Tibial nerve (tissue), 3 donors: ENCODE measurements at regions not wholly inside any gene's neighbourhood (a gene's known extent, or its start where the extent isn't known, plus 50 kb on each side); places are given as distances from the start of the nearest gene placed in this dataset.

Source experiments
- CTCF ChIP-seq, 5 experiments: fragments of 200-600 bp in 3 of 5; fragments of 450-650 bp in 2 of 5; sonication (generic) in 3 of 5; IDR thresholded peaks; one replicate each; pipeline ENCODE4 v1.5.1; 2016 to 2019; ENCODE audit warnings: antibody characterized with exemption in 5 of 5, mild to moderate bottlenecking in 3 of 5, moderate library complexity in 2 of 5
- POLR2A ChIP-seq, 2 donors: fragments of 450-650 bp; IDR thresholded peaks; one replicate each; pipeline ENCODE4 v1.6.1; 2017; ENCODE audit warnings: antibody characterized with exemption in 2 of 2, mild to moderate bottlenecking in 2 of 2, moderate library complexity in 2 of 2

GRCh38 chr7:34263168-34263567, 357.8 kb downstream of the BMPER start:
- TF ChIP-seq CTCF (IDR thresholded peaks at IDR 0.05) = no peak
- TF ChIP-seq POLR2A (IDR thresholded peaks at IDR 0.05) = no peak
